ENCODE measurements at regions not wholly inside any gene's neighbourhood (a gene's known extent, or its start where the extent isn't known, plus 50 kb on each side); places are given as distances from the start of the nearest gene placed in this dataset.

- peaks cover 9% of the 10 kb centered on the region for H3K9me3 Mint-ChIP-seq (ENCODE audit: insufficient read depth)
- no peaks in the 10 kb centered on the region for H3K27me3 Mint-ChIP-seq
- no peaks in the 10 kb centered on the region for H3K79me2 ChIP-seq (ENCODE audit: control insufficient read depth, insufficient read depth, low read length)
- H3K4me1 ChIP-seq (ENCODE audit: control insufficient read depth in 2 of 2, insufficient read depth in 2 of 2, low read length in 2 of 2) = no peaks in the 10 kb centered on the region
- H4K20me1 ChIP-seq (ENCODE audit: control insufficient read depth, insufficient read depth, low read length, poor library complexity, severe bottlenecking) = no peaks in the 10 kb centered on the region
- no peaks in the 10 kb centered on the region for H3K4me1 Mint-ChIP-seq
- no peak for ATAC-seq (ENCODE audit: low read depth)
- no peak overlapping the region for H3K4me3 ChIP-seq (ENCODE audit: control extremely low read depth in 1 of 5, extremely low read depth in 1 of 5, insufficient read depth in 1 of 5, low read depth in 2 of 5, low read length in 4 of 5)
- H3K9me3 ChIP-seq (ENCODE audit: control extremely low read depth in 1 of 3, control insufficient read depth in 2 of 3, insufficient read depth in 1 of 3, low read length in 2 of 3) = peaks cover 0 to 28% (median 12%) of the 10 kb centered on the region in 3 donors
- no peak overlapping the region for H3K4me2 ChIP-seq (replicated peaks; ENCODE audit: low read depth, low read length, poor library complexity, severe bottlenecking)
- H3K27ac ChIP-seq (ENCODE audit: low read length in 2 of 2) = no peak overlapping the region
- H3K4me3 Mint-ChIP-seq = no peak overlapping the region
- POLR2A ChIA-PET = no interaction called here
- no peaks in the 10 kb centered on the region for H3K27me3 ChIP-seq (replicated peaks in 1 of 4; ENCODE audit: control extremely low read depth in 1 of 4, control insufficient read depth in 3 of 4, insufficient read depth in 4 of 4, low read length in 3 of 4)
- no peak for TF ChIP-seq CTCF (IDR thresholded peaks at IDR 0.05)
- TF ChIP-seq EZH2 (IDR thresholded peaks at IDR 0.05; ENCODE audit: borderline replicate concordance, insufficient read depth, low read depth, low read length, poor library complexity, severe bottlenecking) = no peak
- H3K9ac ChIP-seq (ENCODE audit: low read length) = no peak overlapping the region
- CTCF ChIA-PET = no interaction called here
- H2AFZ ChIP-seq (ENCODE audit: insufficient read depth, low read depth, low read length, poor library complexity, severe bottlenecking) = no peak overlapping the region
- no peak overlapping the region for H3K27ac Mint-ChIP-seq
- WGBS (ENCODE audit: insufficient coverage) = no CpG with 5 or more reads among the region's 2 CpGs
- intact Hi-C loops (cut with micrococcal nuclease) = no loop called here
- no peaks in the 10 kb centered on the region for H3K36me3 ChIP-seq (replicated peaks in 1 of 2; ENCODE audit: control extremely low read depth in 1 of 2, control insufficient read depth in 1 of 2, extremely low read depth in 1 of 2, insufficient read depth in 2 of 2, low read length in 1 of 2)
- no peak for DNase-seq
Measured at GRCh38 chr2:238515377-238515776, 88.7 kb downstream of the ASB1 start.

- no peaks in the 10 kb centered on the region for H3K4me1 Mint-ChIP-seq
- no peak overlapping the region for H3K4me3 Mint-ChIP-seq
- peaks cover 0 to 39% (median 12%) of the 10 kb centered on the region in 3 donors for H3K9me3 ChIP-seq (ENCODE audit: control extremely low read depth in 1 of 3, control insufficient read depth in 2 of 3, insufficient read depth in 1 of 3, low read length in 2 of 3)
- POLR2A ChIA-PET = no interaction called here
- TF ChIP-seq CTCF (IDR thresholded peaks at IDR 0.05) (no peak), EZH2 (IDR thresholded peaks at IDR 0.05; ENCODE audit: borderline replicate concordance, insufficient read depth, low read depth, low read length, poor library complexity, severe bottlenecking) (no peak)
- ATAC-seq (ENCODE audit: low read depth) (no peak), DNase-seq (no peak)
- no peak overlapping the region for H2AFZ ChIP-seq (ENCODE audit: insufficient read depth, low read depth, low read length, poor library complexity, severe bottlenecking)
- H3K4me2 ChIP-seq (replicated peaks; ENCODE audit: low read depth, low read length, poor library complexity, severe bottlenecking) = no peak overlapping the region
- CTCF ChIA-PET = no interaction called here
- intact Hi-C loops (cut with micrococcal nuclease) = no loop called here
- no peaks in the 10 kb centered on the region for H3K27me3 ChIP-seq (replicated peaks in 1 of 4; ENCODE audit: control extremely low read depth in 1 of 4, control insufficient read depth in 3 of 4, insufficient read depth in 4 of 4, low read length in 3 of 4)
- no peaks in the 10 kb centered on the region for H4K20me1 ChIP-seq (ENCODE audit: control insufficient read depth, insufficient read depth, low read length, poor library complexity, severe bottlenecking)
- no peak overlapping the region for H3K4me3 ChIP-seq (ENCODE audit: control extremely low read depth in 1 of 5, extremely low read depth in 1 of 5, insufficient read depth in 1 of 5, low read depth in 2 of 5, low read length in 4 of 5)
- no peak overlapping the region for H3K27ac Mint-ChIP-seq
- H3K9me3 Mint-ChIP-seq (ENCODE audit: insufficient read depth) = peaks cover 9% of the 10 kb centered on the region
- no peaks in the 10 kb centered on the region for H3K27me3 Mint-ChIP-seq
- H3K79me2 ChIP-seq (ENCODE audit: control insufficient read depth, insufficient read depth, low read length) = no peaks in the 10 kb centered on the region
- no peaks in the 10 kb centered on the region for H3K4me1 ChIP-seq (ENCODE audit: control insufficient read depth in 2 of 2, insufficient read depth in 2 of 2, low read length in 2 of 2)
- no CpG with 5 or more reads among the region's 1 CpG for WGBS (ENCODE audit: insufficient coverage)
- no peak overlapping the region for H3K9ac ChIP-seq (ENCODE audit: low read length)
- no peak overlapping the region for H3K27ac ChIP-seq (ENCODE audit: low read length in 2 of 2)
- H3K36me3 ChIP-seq (replicated peaks in 1 of 2; ENCODE audit: control extremely low read depth in 1 of 2, control insufficient read depth in 1 of 2, extremely low read depth in 1 of 2, insufficient read depth in 2 of 2, low read length in 1 of 2) = no peaks in the 10 kb centered on the region
Measured at GRCh38 chr2:238517209-238517608, 90.5 kb downstream of the ASB1 start.

Data from B cell (primary cell).